ENCODE measurements at regions not wholly inside any gene's neighbourhood (a gene's known extent, or its start where the extent isn't known, plus 50 kb on each side); places are given as distances from the start of the nearest gene placed in this dataset.

DNA sequence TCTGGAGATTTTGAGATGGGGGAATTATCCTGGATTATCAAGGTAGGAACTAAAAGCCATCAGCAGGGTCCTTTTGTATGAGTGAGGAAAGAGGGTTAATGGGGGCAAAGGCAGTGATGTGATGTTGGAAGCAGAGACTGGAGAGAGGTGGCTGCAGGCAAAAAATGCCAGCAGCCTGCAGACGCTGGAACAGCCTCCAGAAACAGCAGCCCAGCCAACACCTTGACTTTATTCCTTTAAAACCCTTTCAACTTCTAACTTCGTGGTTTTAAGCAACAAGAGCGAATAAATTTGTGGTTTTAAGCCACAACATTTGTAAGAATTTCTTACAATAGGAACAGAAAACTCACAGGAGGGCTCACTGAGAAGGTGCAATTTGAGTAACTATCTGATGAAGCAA lies 523.1 kb upstream of the HS6ST1 start:
- WGBS = 51% methylated on average over 3 of the region's 3 CpGs
- DNase-seq (ENCODE audit: low spot score) = no peak
- no peaks in the 10 kb centered on the region for H3K27me3 ChIP-seq (ENCODE audit: control insufficient read depth in 4 of 4, insufficient read depth in 4 of 4, low read length in 3 of 4)
- no peaks in the 10 kb centered on the region for H3K36me3 ChIP-seq (ENCODE audit: control insufficient read depth in 4 of 4, insufficient read depth in 3 of 4, low read depth in 1 of 4, low read length in 3 of 4)
- no peak overlapping the region for H3K4me3 ChIP-seq (ENCODE audit: low read depth in 1 of 3, low read length in 3 of 3)
- no peak overlapping the region for H3K27ac ChIP-seq (ENCODE audit: low read depth in 1 of 2, low read length in 2 of 2)
- H3K4me1 ChIP-seq (ENCODE audit: control insufficient read depth in 4 of 4, insufficient read depth in 4 of 4, low read length in 3 of 4) = no peaks in the 10 kb centered on the region
- no peak for TF ChIP-seq NR2F2 (IDR thresholded peaks at IDR 0.05)
- no peak for TF ChIP-seq HNF4A (conservative IDR thresholded peaks at IDR 0.05)
- no peak for TF ChIP-seq RAD21 (IDR thresholded peaks at IDR 0.05)
- no peak for TF ChIP-seq EGR1 (IDR thresholded peaks at IDR 0.05; ENCODE audit: low read depth in 2 of 2)
- no peak for TF ChIP-seq FOXA1 (IDR thresholded peaks at IDR 0.05)
- TF ChIP-seq, protein P1, sequence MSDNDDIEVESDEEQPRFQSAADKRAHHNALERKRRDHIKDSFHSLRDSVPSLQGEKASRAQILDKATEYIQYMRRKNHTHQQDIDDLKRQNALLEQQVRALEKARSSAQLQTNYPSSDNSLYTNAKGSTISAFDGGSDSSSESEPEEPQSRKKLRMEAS (IDR thresholded peaks at IDR 0.05) = no peak
- TF ChIP-seq RXRA (IDR thresholded peaks at IDR 0.05) = no peak
- TF ChIP-seq FOXA2 (IDR thresholded peaks at IDR 0.05) = no peak
- TF ChIP-seq ZBTB33 (IDR thresholded peaks at IDR 0.05) = no peak
- no peak for TF ChIP-seq JUND (IDR thresholded peaks at IDR 0.05)
- no peak for TF ChIP-seq REST (IDR thresholded peaks at IDR 0.05)
- no peak for TF ChIP-seq SP1 (IDR thresholded peaks at IDR 0.05)
- no peak for TF ChIP-seq CTCF (IDR thresholded peaks at IDR 0.05; ENCODE audit: low read depth, low read length, missing input control)
- no peak for TF ChIP-seq TAF1 (conservative IDR thresholded peaks at IDR 0.05)
- TF ChIP-seq GABPA (IDR thresholded peaks at IDR 0.05 in 1 of 2, conservative IDR thresholded peaks at IDR 0.05 in 1 of 2) = no peak
- no peak for TF ChIP-seq HNF4G (IDR thresholded peaks at IDR 0.05)
- TF ChIP-seq ATF3 (IDR thresholded peaks at IDR 0.05) = no peak
- no peak overlapping the region for H3K9ac ChIP-seq (ENCODE audit: low read depth in 1 of 2, low read length in 2 of 2)
- no peaks in the 10 kb centered on the region for H3K9me3 ChIP-seq (ENCODE audit: control insufficient read depth in 4 of 4, low read length in 3 of 4)

DNA sequence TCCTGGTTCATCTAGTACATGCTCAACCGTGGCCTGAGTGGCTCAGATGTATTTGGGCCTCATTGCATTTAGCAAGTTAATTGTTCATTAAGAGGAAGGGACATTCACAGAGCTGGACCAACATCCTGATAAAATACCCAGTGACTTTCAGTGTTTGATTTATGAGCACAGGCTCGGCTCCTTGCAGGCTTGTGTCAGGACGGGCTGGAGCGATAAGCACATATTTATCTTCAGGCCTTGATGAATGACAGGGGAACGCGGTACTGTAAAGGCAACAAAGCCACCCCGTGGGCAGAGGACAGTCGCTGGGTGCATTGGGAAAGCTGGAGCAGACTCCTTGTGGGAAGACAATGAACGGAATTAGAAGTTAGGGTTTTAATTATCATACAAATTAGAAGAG lies 548.6 kb upstream of the HS6ST1 start:
- Histone ChIP-seq H3K36me3 (ENCODE audit: control insufficient read depth in 4 of 4, insufficient read depth in 3 of 4, low read depth in 1 of 4, low read length in 3 of 4) (no peaks in the 10 kb centered on the region), H3K27me3 (ENCODE audit: control insufficient read depth in 4 of 4, insufficient read depth in 4 of 4, low read length in 3 of 4) (no peaks in the 10 kb centered on the region), H3K27ac (ENCODE audit: low read depth in 1 of 2, low read length in 2 of 2) (no peak overlapping the region), H3K4me3 (ENCODE audit: low read depth in 1 of 3, low read length in 3 of 3) (no peak overlapping the region), H3K4me1 (ENCODE audit: control insufficient read depth in 4 of 4, insufficient read depth in 4 of 4, low read length in 3 of 4) (no peaks in the 10 kb centered on the region), H3K9me3 (ENCODE audit: control insufficient read depth in 4 of 4, low read length in 3 of 4) (no peaks in the 10 kb centered on the region), H3K9ac (ENCODE audit: low read depth in 1 of 2, low read length in 2 of 2) (no peak overlapping the region)
- 47% methylated on average over 9 of the region's 9 CpGs for WGBS
- no peak for DNase-seq (ENCODE audit: low spot score)
- TF ChIP-seq REST (IDR thresholded peaks at IDR 0.05) (no peak), ZBTB33 (IDR thresholded peaks at IDR 0.05) (no peak), HNF4A (conservative IDR thresholded peaks at IDR 0.05) (no peak), NR2F2 (IDR thresholded peaks at IDR 0.05) (no peak), YY1 (IDR thresholded peaks at IDR 0.05) (no peak), HNF4G (IDR thresholded peaks at IDR 0.05) (no peak), RXRA (IDR thresholded peaks at IDR 0.05) (no peak), FOXA2 (IDR thresholded peaks at IDR 0.05) (no peak), FOXA1 (IDR thresholded peaks at IDR 0.05) (no peak)
- TF ChIP-seq, protein P1 (IDR thresholded peaks at IDR 0.05) = no peak

All from liver (tissue), 8 donors.